HT1080 (cell line): ENCODE measurements at regions not wholly inside any gene's neighbourhood (a gene's known extent, or its start where the extent isn't known, plus 50 kb on each side); places are given as distances from the start of the nearest gene placed in this dataset.

Experiments used
- DNase-seq: peaks from one replicate; pipeline ENCODE4 v3.0.0-alpha.2; 2015; ENCODE audit warnings: low read depth

GRCh38 chr5:125274938-125275724 lies 528.7 kb upstream of the ZNF608 start:
- no peak for DNase-seq

GRCh38 chr5:125275725-125276090 lies 529.3 kb upstream of the ZNF608 start:
- DNase-seq: no peak

GRCh38 chr5:125276096-125276495 lies 529.7 kb upstream of the ZNF608 start:
- no peak for DNase-seq

GRCh38 chr5:125277494-125278154 lies 531.2 kb upstream of the ZNF608 start:
- peak; percentile 97 for DNase-seq

GRCh38 chr5:125278711-125279110 lies 532.3 kb upstream of the ZNF608 start:
- no peak for DNase-seq

GRCh38 chr5:125281667-125282066 lies 535.2 kb upstream of the ZNF608 start:
- no peak for DNase-seq

- DNase-seq: no peak
Observed at GRCh38 chr5:125283372-125283771, 536.9 kb upstream of the ZNF608 start.

GRCh38 chr5:125286271-125286670 lies 539.8 kb upstream of the ZNF608 start:
- DNase-seq: no peak

GRCh38 chr5:125289606-125290005 lies 543.2 kb upstream of the ZNF608 start:
- DNase-seq: no peak

- DNase-seq: no peak
Observed at GRCh38 chr5:125290935-125291334, 544.5 kb upstream of the ZNF608 start.

GRCh38 chr5:125291447-125291846 lies 545.0 kb upstream of the ZNF608 start:
- no peak for DNase-seq

GRCh38 chr5:125293223-125293622 lies 546.8 kb upstream of the ZNF608 start:
- DNase-seq: no peak

- no peak for DNase-seq
Observed at GRCh38 chr5:125293726-125294125, 547.3 kb upstream of the ZNF608 start.

- DNase-seq: no peak
Observed at GRCh38 chr5:125294844-125295243, 548.4 kb upstream of the ZNF608 start.

GRCh38 chr5:125295405-125295872 lies 549.0 kb upstream of the ZNF608 start:
- DNase-seq: peak; percentile 26

GRCh38 chr5:125298258-125298657 lies 551.8 kb upstream of the ZNF608 start:
- DNase-seq: peak; percentile 10

GRCh38 chr5:125298746-125299379 lies 552.4 kb upstream of the ZNF608 start:
- no peak for DNase-seq

- no peak for DNase-seq
Observed at GRCh38 chr5:125301711-125302110, 555.3 kb upstream of the ZNF608 start.

- DNase-seq: no peak
Observed at GRCh38 chr5:125302577-125302976, 556.1 kb upstream of the ZNF608 start.

GRCh38 chr5:125306741-125307140 lies 560.3 kb upstream of the ZNF608 start:
- DNase-seq: no peak

GRCh38 chr5:125310749-125311148 lies 564.3 kb upstream of the ZNF608 start:
- DNase-seq: peak; percentile 54

GRCh38 chr5:125311743-125312142 lies 565.3 kb upstream of the ZNF608 start:
- DNase-seq: peak; percentile 87
